Inferior parietal cortex (tissue), 1 donor: ENCODE measurements at regions not wholly inside any gene's neighbourhood (a gene's known extent, or its start where the extent isn't known, plus 50 kb on each side); places are given as distances from the start of the nearest gene placed in this dataset.
"Not testable (repeated sequence)": the region's sequence is repeated elsewhere in the genome, so short reads cannot be mapped to it uniquely, and the experiment has no call there.

Experiments used
- DNase-seq: peaks from one replicate; pipeline ENCODE4 v3.0.0-alpha.2; 2016; ENCODE audit errors: extremely low spot score

GRCh38 chr9:33690143-33690933 lies 105.0 kb upstream of the PRSS3 start:
- no peak for DNase-seq

- DNase-seq = no peak
Observed at GRCh38 chr9:33695299-33695698, 100.1 kb upstream of the PRSS3 start.

- no peak for DNase-seq
Observed at GRCh38 chr9:33695856-33696255, 99.5 kb upstream of the PRSS3 start.

DNA sequence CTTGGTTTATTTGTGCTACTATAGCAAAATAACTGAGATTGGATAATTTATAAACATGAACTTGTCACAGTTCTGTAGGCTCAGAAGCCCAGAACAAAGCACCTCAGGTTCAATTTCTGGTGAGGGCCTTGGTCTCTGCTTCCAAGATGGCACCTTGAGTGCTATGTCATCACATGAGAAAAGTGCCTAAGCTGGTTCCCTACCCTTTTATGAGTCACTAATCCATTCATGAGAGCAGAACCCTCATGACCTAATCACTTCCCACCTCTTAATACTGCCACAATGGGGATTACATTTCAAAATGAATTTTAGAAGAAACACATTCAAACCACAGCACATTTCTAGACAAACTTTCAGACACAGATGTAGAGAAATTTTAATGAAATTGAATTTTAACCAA lies 98.2 kb upstream of the PRSS3 start:
- DNase-seq = no peak

GRCh38 chr9:33698267-33698666 lies 97.1 kb upstream of the PRSS3 start:
- no peak for DNase-seq

DNA sequence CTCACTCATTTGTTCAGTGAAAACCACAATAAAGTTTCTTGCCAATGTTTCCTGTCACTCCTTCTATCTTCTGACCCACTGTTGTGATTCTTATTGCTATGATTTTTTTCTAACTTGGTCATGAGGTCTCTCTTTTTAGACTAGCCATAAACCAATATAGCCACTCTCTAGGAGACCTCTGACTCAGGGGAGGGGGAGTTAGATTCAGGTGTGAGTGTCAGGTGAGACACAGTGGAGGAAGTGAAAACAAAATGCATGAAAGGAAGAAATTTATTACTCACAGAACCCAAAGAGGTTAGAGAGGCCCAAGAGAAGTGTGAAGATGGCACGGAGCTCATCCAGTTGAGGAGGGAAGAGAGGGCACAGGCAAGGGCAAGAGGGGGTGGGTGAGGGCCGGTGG lies 94.4 kb upstream of the PRSS3 start:
- not testable (repeated sequence) for DNase-seq

DNA sequence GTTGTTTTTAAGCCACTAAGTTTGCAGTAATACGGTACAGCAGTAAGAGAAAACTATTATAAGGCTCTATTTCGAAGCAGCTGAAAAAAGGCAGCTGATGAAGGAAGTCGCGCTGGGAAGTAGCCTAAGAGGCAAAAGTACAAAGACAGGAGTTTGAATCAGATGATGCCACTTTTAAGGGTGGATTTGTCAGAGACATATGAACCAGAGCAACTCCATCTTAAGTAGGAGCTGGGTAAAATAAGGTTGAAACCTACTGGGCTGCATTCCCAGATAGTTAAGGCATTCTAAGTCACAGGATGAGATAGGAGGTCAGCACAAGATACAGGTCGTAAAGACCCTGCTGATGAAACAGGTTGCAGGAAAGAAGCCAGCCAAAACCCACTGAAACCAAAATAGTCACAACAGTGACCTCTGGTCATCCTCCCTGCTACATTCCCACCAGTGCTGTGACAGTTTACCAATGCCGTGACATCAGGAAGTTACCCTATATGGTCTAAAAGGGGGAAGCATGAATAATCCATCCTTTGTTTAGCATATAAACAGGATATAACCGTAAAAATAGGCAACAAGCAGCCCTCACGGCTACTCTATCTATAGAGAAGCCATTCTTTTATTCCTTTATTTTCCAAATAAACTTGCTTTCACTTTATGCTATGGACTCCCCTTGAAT lies 91.8 kb upstream of the PRSS3 start:
- DNase-seq = no peak

- DNase-seq = not testable (repeated sequence)
Observed at GRCh38 chr9:33705440-33705839, 89.9 kb upstream of the PRSS3 start.

DNA sequence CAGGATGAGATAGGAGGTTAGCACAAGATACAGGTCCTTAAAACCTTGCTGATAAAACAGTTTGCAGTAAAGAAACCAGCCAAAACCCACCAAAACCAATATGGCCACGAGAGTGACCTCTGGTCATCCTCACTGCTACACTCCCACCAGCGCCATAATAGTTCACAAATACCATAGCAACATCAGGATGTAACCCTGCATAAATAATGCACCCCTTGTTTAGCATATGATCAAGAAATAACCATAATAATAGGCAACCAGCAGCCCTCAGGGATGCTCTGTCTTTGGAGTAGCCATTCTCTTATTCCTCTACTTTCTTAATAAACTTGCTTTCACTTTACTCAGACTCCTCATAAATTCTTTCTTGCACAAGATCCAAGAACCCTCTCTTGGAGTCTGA lies 86.9 kb upstream of the PRSS3 start:
- DNase-seq = no peak

DNA sequence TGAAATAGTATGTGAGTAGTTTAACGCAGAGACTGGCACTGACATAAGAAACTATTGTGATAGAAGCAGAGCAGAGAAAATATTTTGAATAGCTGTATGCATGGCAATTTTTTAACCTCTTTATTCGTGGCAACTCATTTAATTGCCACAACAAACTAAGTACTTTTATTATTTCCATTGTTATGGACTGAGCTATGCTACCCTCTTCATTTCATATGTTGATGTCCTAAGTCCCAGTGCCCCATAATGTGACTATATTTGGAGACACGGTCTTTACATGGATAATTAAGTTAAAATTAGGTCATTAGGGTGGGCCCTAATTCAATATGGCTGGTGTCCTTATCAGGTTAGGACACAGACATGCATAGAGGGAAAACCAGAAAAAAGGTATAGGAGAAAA lies 86.1 kb upstream of the PRSS3 start:
- DNase-seq = no peak

DNA sequence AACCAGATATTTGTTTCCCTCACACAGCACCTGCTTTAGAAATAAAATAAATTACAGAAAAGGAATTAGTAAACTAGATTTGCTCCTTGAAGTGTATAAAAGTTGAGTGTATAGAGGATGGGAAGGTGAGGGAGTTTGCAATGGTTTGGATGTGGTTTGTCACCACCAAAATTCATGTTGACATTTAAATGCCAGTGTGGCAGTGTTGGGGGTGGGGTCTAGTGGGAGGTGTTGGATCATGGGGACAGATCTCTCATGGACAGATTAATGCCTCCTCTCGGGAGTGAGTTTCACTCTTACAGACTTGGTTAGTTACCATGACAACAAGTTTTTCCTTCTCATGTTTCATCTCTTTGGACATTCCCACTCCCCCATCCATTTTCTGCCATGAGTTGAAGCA lies 83.9 kb upstream of the PRSS3 start:
- DNase-seq = not testable (repeated sequence)

GRCh38 chr9:33714989-33715388 lies 80.4 kb upstream of the PRSS3 start:
- DNase-seq = no peak

GRCh38 chr9:33718987-33719386 lies 76.4 kb upstream of the PRSS3 start:
- no peak for DNase-seq

GRCh38 chr9:33719581-33720374 lies 75.6 kb upstream of the PRSS3 start:
- no peak for DNase-seq

- DNase-seq = peak; percentile 88
Observed at GRCh38 chr9:33721674-33722358, 73.5 kb upstream of the PRSS3 start.

GRCh38 chr9:33722359-33722675 lies 73.0 kb upstream of the PRSS3 start:
- no peak for DNase-seq

- no peak for DNase-seq
Observed at GRCh38 chr9:33728613-33729012, 66.7 kb upstream of the PRSS3 start.

GRCh38 chr9:33731142-33731541 lies 64.2 kb upstream of the PRSS3 start:
- no peak for DNase-seq

DNA sequence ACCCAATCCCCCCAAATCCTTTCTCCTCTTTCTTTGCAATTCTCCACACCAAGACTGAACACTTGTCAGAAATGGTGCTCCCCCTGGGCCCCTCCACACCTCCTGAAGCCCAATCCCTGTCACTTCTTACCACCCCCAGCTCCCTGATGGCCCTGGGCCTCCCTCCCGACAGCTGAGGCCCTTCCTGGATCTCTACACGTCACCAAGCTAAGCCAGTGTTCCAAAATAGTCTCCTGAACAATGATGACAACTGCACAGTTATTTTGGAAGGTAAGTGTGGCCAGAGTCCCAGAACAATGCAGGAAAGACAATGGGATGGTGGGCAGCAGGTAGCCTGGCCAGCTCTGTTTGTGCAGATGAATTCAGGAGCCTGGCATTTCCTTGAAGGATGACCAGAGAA lies 63.7 kb upstream of the PRSS3 start:
- DNase-seq = no peak

DNA sequence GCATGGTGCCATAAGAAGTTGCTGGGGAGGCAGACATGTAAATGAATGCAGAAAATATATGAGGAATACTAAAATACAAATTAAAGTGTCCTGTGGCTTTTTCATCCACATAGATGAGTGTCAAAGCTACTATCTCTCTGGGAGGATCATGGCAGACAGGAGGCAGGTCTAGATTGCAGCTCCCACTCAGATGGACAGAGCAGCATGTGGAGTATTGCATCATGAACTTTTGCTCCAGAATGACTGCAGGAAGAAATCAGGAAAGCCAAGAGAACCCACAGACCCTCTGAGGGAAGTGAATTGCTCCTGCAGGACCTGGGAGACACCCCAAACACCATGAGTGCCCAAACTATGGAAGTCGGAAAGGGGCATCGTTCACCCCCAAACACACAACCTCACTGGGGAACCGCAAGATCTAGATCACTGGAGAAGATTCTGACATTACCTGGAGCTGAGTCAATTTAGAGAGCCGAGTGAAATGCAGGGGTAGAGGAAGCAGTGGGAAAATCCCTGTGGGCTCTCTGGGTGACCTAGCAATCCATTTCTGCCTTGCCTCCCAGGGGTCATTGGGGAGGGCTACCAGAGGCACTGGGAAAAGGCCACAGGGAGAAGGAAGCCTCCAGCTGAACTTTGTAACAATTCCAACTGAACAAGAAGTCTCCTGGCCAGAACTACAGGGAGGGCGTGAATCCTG lies 61.0 kb upstream of the PRSS3 start:
- not testable (repeated sequence) for DNase-seq
